Left lung (tissue), 4 donors: ENCODE measurements at regions not wholly inside any gene's neighbourhood (a gene's known extent, or its start where the extent isn't known, plus 50 kb on each side); places are given as distances from the start of the nearest gene placed in this dataset.

Source experiments
- ATAC-seq: fragments of 200-7000 bp; cut with Tn5 transposase; one replicate; pipeline ENCODE4 v1.9.1; 2020; ENCODE audit warnings: moderate library complexity
- DNase-seq, 4 donors: peaks; one replicate each; pipeline ENCODE4 v3.0.0-alpha.2; 2013 to 2020
- H3K27ac ChIP-seq, 2 donors: fragments of 200-600 bp; sonication (generic) in 1 of 2; one replicate each; pipeline versions ENCODE4 v1.5.0 to v1.8.0; 2020 to 2021
- H3K27me3 ChIP-seq, 2 donors: fragments of 200-600 bp; sonication (generic) in 1 of 2; one replicate each; pipeline versions ENCODE4 v1.5.0 to v1.8.0; 2020 to 2021
- H3K36me3 ChIP-seq, 2 donors: fragments of 200-600 bp; sonication (generic) in 1 of 2; one replicate each; pipeline versions ENCODE4 v1.5.0 to v1.8.0; 2020 to 2021
- H3K4me1 ChIP-seq, 2 donors: fragments of 200-600 bp; one replicate each; pipeline ENCODE4 v1.8.0; 2021
- H3K4me3 ChIP-seq, 2 donors: fragments of 200-600 bp; sonication (generic) in 1 of 2; one replicate each; pipeline versions ENCODE4 v1.5.0 to v1.8.0; 2020 to 2021; ENCODE audit warnings: mild to moderate bottlenecking in 1 of 2
- H3K9me3 ChIP-seq, 2 donors: fragments of 200-600 bp; sonication (generic) in 1 of 2; one replicate each; pipeline versions ENCODE4 v1.5.0 to v1.8.0; 2020 to 2021
- CTCF ChIP-seq, 2 donors: fragments of 200-600 bp; sonication (generic) in 1 of 2; IDR thresholded peaks; one replicate each; pipeline versions ENCODE4 v1.5.0 to v1.8.0; 2021; ENCODE audit warnings: antibody characterized with exemption in 2 of 2
- intact Hi-C, 2 donors: fragments of 100-400 bp; cut with DNase I; formaldehyde crosslinking; loops; one replicate each; pipeline versions ENCODE4 v1.11.2 to v1.14.2; 2022
- donor health status: DM: no; HTN: yes; CAD: no.
- donor health status: DM: no; HTN: no; CAD: no.

GRCh38 chr6:11648889-11649288 lies 111.3 kb downstream of the TMEM170B start:
- no peak overlapping the region for H3K4me3 ChIP-seq
- ATAC-seq, result no peak

GRCh38 chr6:11650025-11650696 lies 112.6 kb downstream of the TMEM170B start:
- H3K4me3 ChIP-seq, result no peak overlapping the region
- no peaks in the 10 kb centered on the region for H3K27me3 ChIP-seq
- ATAC-seq (peak; percentile 22), DNase-seq (peak in 1 of 4 donors; percentile 49)
- TF ChIP-seq CTCF (IDR thresholded peaks at IDR 0.05), result no peak
- H3K36me3 ChIP-seq, result no peaks in the 10 kb centered on the region
- peaks cover 0 to 22% of the 10 kb centered on the region in 2 donors for H3K4me1 ChIP-seq
- peak overlapping the region in 1 of 2 donors; percentile 45 for H3K27ac ChIP-seq
- H3K9me3 ChIP-seq, result no peaks in the 10 kb centered on the region
- intact Hi-C loops, result loop anchor here in 1 of 2 donors (10.0 kb wide), 1 partner anchor 635 kb away; no protein-coding TSS in a partner anchor

More at GRCh38 chr6:11648889-11649288, 111.3 kb downstream of the TMEM170B start:
- Histone ChIP-seq H3K9me3 (no peaks in the 10 kb centered on the region), H3K27ac (no peak overlapping the region), H3K36me3 (no peaks in the 10 kb centered on the region), H3K4me1 (peaks cover 0 to 15% of the 10 kb centered on the region in 2 donors), H3K27me3 (no peaks in the 10 kb centered on the region)
- intact Hi-C loops, result no loop called here
- DNase-seq, result no peak
- TF ChIP-seq CTCF (IDR thresholded peaks at IDR 0.05), result no peak

GRCh38 chr6:11650711-11651110 lies 113.2 kb downstream of the TMEM170B start:
- Histone ChIP-seq H3K27ac (peak overlapping the region in 1 of 2 donors; percentile 45), H3K9me3 (no peaks in the 10 kb centered on the region), H3K4me1 (peaks cover 0 to 23% of the 10 kb centered on the region in 2 donors), H3K27me3 (no peaks in the 10 kb centered on the region), H3K4me3 (no peak overlapping the region), H3K36me3 (no peaks in the 10 kb centered on the region)
- ATAC-seq (no peak), DNase-seq (no peak)
- TF ChIP-seq CTCF (IDR thresholded peaks at IDR 0.05), result no peak
- intact Hi-C loops, result loop anchor here in 1 of 2 donors (10.0 kb wide), 1 partner anchor 634 kb away; no protein-coding TSS in a partner anchor

GRCh38 chr6:11653028-11653583 lies 115.6 kb downstream of the TMEM170B start:
- H3K36me3 ChIP-seq, result no peaks in the 10 kb centered on the region
- no peak for TF ChIP-seq CTCF (IDR thresholded peaks at IDR 0.05)
- H3K27ac ChIP-seq, result no peak overlapping the region
- peak; percentile 60 for ATAC-seq
- DNase-seq, result peak in 1 of 4 donors; percentile 35
- H3K4me3 ChIP-seq, result no peak overlapping the region
- intact Hi-C loops, result loop anchor here in 1 of 2 donors (10.0 kb wide), 1 partner anchor 632 kb away; no protein-coding TSS in a partner anchor
- H3K9me3 ChIP-seq, result no peaks in the 10 kb centered on the region
- H3K27me3 ChIP-seq, result no peaks in the 10 kb centered on the region
- peaks cover 0 to 28% of the 10 kb centered on the region in 2 donors for H3K4me1 ChIP-seq

- DNase-seq (no peak), ATAC-seq (no peak)
- intact Hi-C loops, result loop anchor here in 1 of 2 donors (10.0 kb wide), 1 partner anchor 630 kb away; no protein-coding TSS in a partner anchor
- H3K4me1 ChIP-seq, result peaks cover 0 to 27% of the 10 kb centered on the region in 2 donors
- no peak overlapping the region for H3K4me3 ChIP-seq
- no peaks in the 10 kb centered on the region for H3K9me3 ChIP-seq
- no peaks in the 10 kb centered on the region for H3K27me3 ChIP-seq
- no peak overlapping the region for H3K27ac ChIP-seq
- H3K36me3 ChIP-seq, result no peaks in the 10 kb centered on the region
- TF ChIP-seq CTCF (IDR thresholded peaks at IDR 0.05), result no peak
These were observed 117.3 kb downstream of the TMEM170B start for GRCh38 chr6:11654876-11655275.
